HEK293 (cell line): ENCODE measurements at regions not wholly inside any gene's neighbourhood (a gene's known extent, or its start where the extent isn't known, plus 50 kb on each side); places are given as distances from the start of the nearest gene placed in this dataset.
A peak's percentile ranks its signal among the peaks of the same experiment; 100 is the strongest.

Experiments
- CTCF ChIA-PET: fragments of 350-600 bp; formaldehyde crosslinking; extraction: SDS; loops from one replicate; lab custom pipeline; 2021; ENCODE audit warnings: antibody characterized with exemption; lab: Yijun Ruan, JAX
- POLR2A ChIA-PET: fragments of 300-600 bp; formaldehyde crosslinking; extraction: SDS; loops from one replicate; lab custom pipeline; 2020; ENCODE audit warnings: antibody characterized with exemption, inconsistent platforms; lab: Yijun Ruan, JAX
- H3K27ac ChIP-seq: fragments of 200-500 bp; sonication (Bioruptor generic); 2 replicates; pipeline ENCODE4 v1.5.1; 2014; ENCODE audit warnings: low read depth, low read length, control low read depth, inconsistent platforms; ENCODE audit errors: extremely low read depth
- H3K36me3 ChIP-seq, 2 experiments: fragments of 200-500 bp in 1 of 2; sonication (Bioruptor generic) in 1 of 2; 1 replicate in 1 of 2; 2 replicates in 1 of 2; pipeline ENCODE4 v1.5.1; 2014 to 2017; ENCODE audit warnings: inconsistent platforms in 2 of 2, low read length in 2 of 2; ENCODE audit not compliant: control insufficient read depth in 2 of 2, insufficient read depth in 1 of 2
- H3K4me1 ChIP-seq: fragments of 200-500 bp; sonication (Bioruptor generic); 2 replicates; pipeline ENCODE4 v1.5.1; 2014; ENCODE audit warnings: mild to moderate bottlenecking, low read length, inconsistent platforms; ENCODE audit not compliant: control insufficient read depth, insufficient read depth
- H3K4me3 ChIP-seq: 2 replicates; pipeline ENCODE4 v1.5.1; 2011; ENCODE audit warnings: low read depth, mild to moderate bottlenecking, control low read depth, low read length, moderate library complexity
- H3K9me3 ChIP-seq: fragments of 200-500 bp; sonication (Bioruptor generic); 2 replicates; pipeline ENCODE4 v1.5.1; 2014; ENCODE audit warnings: low read depth, low read length, inconsistent platforms; ENCODE audit not compliant: control insufficient read depth, insufficient read depth
- BCL11A ChIP-seq: fragments of 450-650 bp; formaldehyde crosslinking; IDR thresholded peaks from 2 replicates; pipeline ENCODE4 v1.5.1; 2016; ENCODE audit warnings: low read depth, missing biosample characterization, missing genetic modification characterization
- GLIS1 ChIP-seq: fragments of 450-650 bp; formaldehyde crosslinking; IDR thresholded peaks from 2 replicates; pipeline ENCODE4 v1.5.1; 2016; ENCODE audit warnings: missing biosample characterization, missing genetic modification characterization
- HOXC10 ChIP-seq: sonication (generic); formaldehyde crosslinking; IDR thresholded peaks from 2 replicates; pipeline ENCODE4 v1.8.1; 2023; ENCODE audit warnings: mild to moderate bottlenecking, missing genetic modification reagents
- KLF7 ChIP-seq: fragments of 450-650 bp; formaldehyde crosslinking; IDR thresholded peaks from 2 replicates; pipeline ENCODE4 v1.5.1; 2016; ENCODE audit warnings: missing biosample characterization, missing genetic modification characterization, borderline replicate concordance
- MEIS1 ChIP-seq: sonication (generic); formaldehyde crosslinking; IDR thresholded peaks from 2 replicates; pipeline ENCODE4 v1.8.1; 2022; ENCODE audit warnings: missing genetic modification reagents, mild to moderate bottlenecking, borderline replicate concordance
- OSR2 ChIP-seq: fragments of 450-650 bp; formaldehyde crosslinking; IDR thresholded peaks from 2 replicates; pipeline ENCODE4 v1.5.1; 2016; ENCODE audit warnings: missing biosample characterization, missing genetic modification characterization
- REPIN1 ChIP-seq: fragments of 450-650 bp; formaldehyde crosslinking; IDR thresholded peaks from 2 replicates; pipeline ENCODE4 v1.5.1; 2017; ENCODE audit warnings: missing biosample characterization, missing genetic modification characterization, low read depth
- SETDB1 ChIP-seq: IDR thresholded peaks from one replicate; pipeline ENCODE4 v1.6.1; 2017; ENCODE audit warnings: mild to moderate bottlenecking, low read length, moderate library complexity, mixed read lengths; ENCODE audit not compliant: insufficient read length
- ZBTB1 ChIP-seq: fragments of 450-650 bp; formaldehyde crosslinking; IDR thresholded peaks from 2 replicates; pipeline ENCODE4 v1.5.1; 2016; ENCODE audit warnings: missing biosample characterization, missing genetic modification characterization
- ZBTB8A ChIP-seq: fragments of 450-650 bp; formaldehyde crosslinking; IDR thresholded peaks from 2 replicates; pipeline ENCODE4 v1.5.1; 2016; ENCODE audit warnings: missing biosample characterization, missing genetic modification characterization
- ZNF155 ChIP-seq: fragments of 450-650 bp; formaldehyde crosslinking; IDR thresholded peaks from 2 replicates; pipeline ENCODE4 v1.5.1; 2016; ENCODE audit warnings: missing biosample characterization, missing genetic modification characterization
- ZNF302 ChIP-seq: fragments of 450-650 bp; formaldehyde crosslinking; IDR thresholded peaks from 2 replicates; pipeline ENCODE4 v1.5.1; 2016; ENCODE audit warnings: missing biosample characterization, missing genetic modification characterization, low read depth
- ZNF423 ChIP-seq: fragments of 450-650 bp; formaldehyde crosslinking; IDR thresholded peaks from 2 replicates; pipeline ENCODE4 v1.5.1; 2016; ENCODE audit warnings: missing biosample characterization, missing genetic modification characterization
- ZNF426 ChIP-seq: fragments of 450-650 bp; formaldehyde crosslinking; IDR thresholded peaks from 2 replicates; pipeline ENCODE4 v1.5.1; 2017; ENCODE audit warnings: missing biosample characterization, missing genetic modification characterization, mild to moderate bottlenecking, inconsistent platforms, moderate library complexity
- ZNF501 ChIP-seq: fragments of 450-650 bp; formaldehyde crosslinking; IDR thresholded peaks from 2 replicates; pipeline ENCODE4 v1.5.1; 2016; ENCODE audit warnings: missing biosample characterization, missing genetic modification characterization
- ZNF514 ChIP-seq: fragments of 450-650 bp; formaldehyde crosslinking; IDR thresholded peaks from 2 replicates; pipeline ENCODE4 v1.5.1; 2016; ENCODE audit warnings: missing biosample characterization, missing genetic modification characterization
- ZNF530 ChIP-seq: fragments of 450-650 bp; formaldehyde crosslinking; IDR thresholded peaks from 2 replicates; pipeline ENCODE4 v1.5.1; 2016; ENCODE audit warnings: low read depth, missing biosample characterization, missing genetic modification characterization
- ZNF555 ChIP-seq: fragments of 450-650 bp; formaldehyde crosslinking; conservative IDR thresholded peaks from 2 replicates; pipeline ENCODE4 v1.5.1; 2017; ENCODE audit warnings: missing biosample characterization, mild to moderate bottlenecking, missing genetic modification characterization, inconsistent platforms
- ZNF560 ChIP-seq: fragments of 450-650 bp; formaldehyde crosslinking; IDR thresholded peaks from 2 replicates; pipeline ENCODE4 v1.5.1; 2017; ENCODE audit warnings: missing biosample characterization, missing genetic modification characterization, borderline replicate concordance
- ZNF571 ChIP-seq: fragments of 450-650 bp; formaldehyde crosslinking; IDR thresholded peaks from 2 replicates; pipeline ENCODE4 v1.5.0; 2017; ENCODE audit warnings: missing biosample characterization, missing genetic modification characterization
- ZNF600 ChIP-seq: fragments of 450-650 bp; formaldehyde crosslinking; IDR thresholded peaks from 2 replicates; pipeline ENCODE4 v1.5.1; 2016; ENCODE audit warnings: missing biosample characterization, missing genetic modification characterization
- ZNF610 ChIP-seq: fragments of 450-650 bp; formaldehyde crosslinking; IDR thresholded peaks from 2 replicates; pipeline ENCODE4 v1.5.1; 2016; ENCODE audit warnings: missing biosample characterization, missing genetic modification characterization, borderline replicate concordance
- ZNF670 ChIP-seq: fragments of 450-650 bp; formaldehyde crosslinking; IDR thresholded peaks from 2 replicates; pipeline ENCODE4 v1.5.1; 2016; ENCODE audit warnings: missing biosample characterization, missing genetic modification characterization, low read depth
- ZNF677 ChIP-seq: fragments of 450-650 bp; IDR thresholded peaks from 2 replicates; pipeline ENCODE4 v1.5.0; 2018; ENCODE audit warnings: missing biosample characterization, mild to moderate bottlenecking, missing genetic modification characterization, moderate library complexity
- ZNF791 ChIP-seq: fragments of 450-650 bp; formaldehyde crosslinking; IDR thresholded peaks from 2 replicates; pipeline ENCODE4 v1.5.1; 2016; ENCODE audit warnings: missing biosample characterization, missing genetic modification characterization
- ZNF830 ChIP-seq: fragments of 450-650 bp; IDR thresholded peaks from 2 replicates; pipeline ENCODE4 v1.5.0; 2018; ENCODE audit warnings: missing biosample characterization, missing genetic modification characterization, low read depth, mild to moderate bottlenecking, moderate library complexity
- TF ChIP-seq, protein P1 (sequence below): fragments of 450-650 bp; formaldehyde crosslinking; IDR thresholded peaks from 2 replicates; pipeline ENCODE4 v1.5.1; 2016; ENCODE audit warnings: missing biosample characterization, missing genetic modification characterization, borderline replicate concordance
- TF ChIP-seq, protein P2 (sequence below): fragments of 450-650 bp; formaldehyde crosslinking; IDR thresholded peaks from 2 replicates; pipeline ENCODE4 v1.5.1; 2016; ENCODE audit warnings: missing biosample characterization, missing genetic modification characterization
- TF ChIP-seq, protein P3 (sequence below): IDR thresholded peaks from 2 replicates; pipeline ENCODE4 v1.6.1; 2011; ENCODE audit warnings: mild to moderate bottlenecking, low read depth, low read length, borderline replicate concordance
- TF ChIP-seq, protein P4 (sequence below): fragments of 450-650 bp; formaldehyde crosslinking; IDR thresholded peaks from 2 replicates; pipeline ENCODE4 v1.5.1; 2017; ENCODE audit warnings: missing biosample characterization, mild to moderate bottlenecking, missing genetic modification characterization, moderate library complexity

DNA sequence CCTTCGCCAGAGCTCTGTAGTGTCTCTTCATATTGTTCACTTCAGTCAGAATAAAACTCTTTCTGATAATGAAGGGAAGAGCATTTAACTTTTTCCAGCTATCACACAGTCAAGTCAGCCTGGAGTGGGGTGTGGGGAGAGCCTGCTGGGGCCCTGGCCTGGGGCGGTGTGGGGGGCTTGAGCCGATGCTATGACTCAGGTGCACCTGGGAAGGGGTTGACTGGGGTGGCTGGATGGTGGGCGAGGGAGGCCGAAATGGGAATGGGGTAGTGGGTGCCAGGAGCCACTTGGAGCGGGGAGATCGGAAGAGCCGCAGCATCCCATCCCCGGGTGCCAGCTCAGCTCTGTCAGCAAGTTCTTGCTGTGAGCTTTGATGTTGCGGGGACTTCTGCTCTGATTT lies 100.9 kb downstream of the NXPE2 start (continued):
- TF ChIP-seq ZNF610 (tag by site-specific recombination) (no peak), KLF7 (tag by site-specific recombination) (no peak), ZNF670 (tag by site-specific recombination) (no peak)
- TF ChIP-seq, protein P1, sequence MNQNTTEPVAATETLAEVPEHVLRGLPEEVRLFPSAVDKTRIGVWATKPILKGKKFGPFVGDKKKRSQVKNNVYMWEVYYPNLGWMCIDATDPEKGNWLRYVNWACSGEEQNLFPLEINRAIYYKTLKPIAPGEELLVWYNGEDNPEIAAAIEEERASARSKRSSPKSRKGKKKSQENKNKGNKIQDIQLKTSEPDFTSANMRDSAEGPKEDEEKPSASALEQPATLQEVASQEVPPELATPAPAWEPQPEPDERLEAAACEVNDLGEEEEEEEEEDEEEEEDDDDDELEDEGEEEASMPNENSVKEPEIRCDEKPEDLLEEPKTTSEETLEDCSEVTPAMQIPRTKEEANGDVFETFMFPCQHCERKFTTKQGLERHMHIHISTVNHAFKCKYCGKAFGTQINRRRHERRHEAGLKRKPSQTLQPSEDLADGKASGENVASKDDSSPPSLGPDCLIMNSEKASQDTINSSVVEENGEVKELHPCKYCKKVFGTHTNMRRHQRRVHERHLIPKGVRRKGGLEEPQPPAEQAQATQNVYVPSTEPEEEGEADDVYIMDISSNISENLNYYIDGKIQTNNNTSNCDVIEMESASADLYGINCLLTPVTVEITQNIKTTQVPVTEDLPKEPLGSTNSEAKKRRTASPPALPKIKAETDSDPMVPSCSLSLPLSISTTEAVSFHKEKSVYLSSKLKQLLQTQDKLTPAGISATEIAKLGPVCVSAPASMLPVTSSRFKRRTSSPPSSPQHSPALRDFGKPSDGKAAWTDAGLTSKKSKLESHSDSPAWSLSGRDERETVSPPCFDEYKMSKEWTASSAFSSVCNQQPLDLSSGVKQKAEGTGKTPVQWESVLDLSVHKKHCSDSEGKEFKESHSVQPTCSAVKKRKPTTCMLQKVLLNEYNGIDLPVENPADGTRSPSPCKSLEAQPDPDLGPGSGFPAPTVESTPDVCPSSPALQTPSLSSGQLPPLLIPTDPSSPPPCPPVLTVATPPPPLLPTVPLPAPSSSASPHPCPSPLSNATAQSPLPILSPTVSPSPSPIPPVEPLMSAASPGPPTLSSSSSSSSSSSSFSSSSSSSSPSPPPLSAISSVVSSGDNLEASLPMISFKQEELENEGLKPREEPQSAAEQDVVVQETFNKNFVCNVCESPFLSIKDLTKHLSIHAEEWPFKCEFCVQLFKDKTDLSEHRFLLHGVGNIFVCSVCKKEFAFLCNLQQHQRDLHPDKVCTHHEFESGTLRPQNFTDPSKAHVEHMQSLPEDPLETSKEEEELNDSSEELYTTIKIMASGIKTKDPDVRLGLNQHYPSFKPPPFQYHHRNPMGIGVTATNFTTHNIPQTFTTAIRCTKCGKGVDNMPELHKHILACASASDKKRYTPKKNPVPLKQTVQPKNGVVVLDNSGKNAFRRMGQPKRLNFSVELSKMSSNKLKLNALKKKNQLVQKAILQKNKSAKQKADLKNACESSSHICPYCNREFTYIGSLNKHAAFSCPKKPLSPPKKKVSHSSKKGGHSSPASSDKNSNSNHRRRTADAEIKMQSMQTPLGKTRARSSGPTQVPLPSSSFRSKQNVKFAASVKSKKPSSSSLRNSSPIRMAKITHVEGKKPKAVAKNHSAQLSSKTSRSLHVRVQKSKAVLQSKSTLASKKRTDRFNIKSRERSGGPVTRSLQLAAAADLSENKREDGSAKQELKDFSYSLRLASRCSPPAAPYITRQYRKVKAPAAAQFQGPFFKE (tag by site-specific recombination) = no peak

DNA sequence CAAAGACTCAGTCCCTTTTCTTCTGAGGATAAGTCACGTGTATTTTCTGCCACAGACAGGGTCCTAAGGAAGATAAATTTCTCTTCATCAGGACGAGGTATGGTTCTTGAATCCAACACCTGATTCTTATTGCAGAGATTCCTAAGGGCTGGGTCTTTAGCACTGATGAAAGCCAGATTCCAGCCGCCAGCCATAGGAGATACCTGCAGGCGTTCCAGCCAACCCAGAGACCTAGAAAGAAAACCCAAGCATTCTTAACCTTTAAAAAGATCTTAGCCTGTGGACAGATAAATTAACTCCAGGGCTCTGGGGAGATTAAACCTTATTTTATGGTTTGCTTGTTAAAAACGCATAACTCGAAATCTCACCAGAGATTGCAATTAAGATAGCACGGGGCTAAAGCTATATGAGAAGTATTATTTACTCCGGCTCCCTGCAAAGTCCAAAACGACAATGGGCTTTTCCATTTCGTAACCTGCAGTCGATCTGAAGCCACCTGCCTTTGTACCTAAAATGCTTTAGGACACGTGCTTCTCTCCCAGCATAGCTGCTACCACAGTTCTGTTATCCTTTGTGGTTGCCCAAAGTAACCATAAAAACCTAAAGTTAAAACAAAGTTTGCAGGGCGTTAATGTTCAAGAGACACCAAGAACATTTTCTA lies 104.5 kb downstream of the NXPE2 start:
- CTCF ChIA-PET = interaction anchor here (0.8 to 2.4 kb wide), 2 partner anchors 8 to 396 kb away, joined by 3 to 11 read pairs; no protein-coding TSS in a partner anchor
- H3K9me3 ChIP-seq = no peaks in the 10 kb centered on the region
- no peaks in the 10 kb centered on the region for H3K36me3 ChIP-seq
- 0 out of 2 replicates have a peak overlapping the region, but pooled peaks have one; percentile 11 for H3K27ac ChIP-seq
- POLR2A ChIA-PET = no interaction called here
- no peak overlapping the region for H3K4me3 ChIP-seq
- no peaks in the 10 kb centered on the region for H3K4me1 ChIP-seq
- TF ChIP-seq ZNF600 (tag by site-specific recombination) = no peak
- no peak for TF ChIP-seq HOXC10 (CRISPR knock-in tag)
- TF ChIP-seq ZBTB1 (tag by site-specific recombination) = no peak
- TF ChIP-seq ZNF830 = no peak
- no peak for TF ChIP-seq ZNF426
- no peak for TF ChIP-seq ZNF514
- TF ChIP-seq ZNF791 (tag by site-specific recombination) = no peak
- TF ChIP-seq, protein P2, sequence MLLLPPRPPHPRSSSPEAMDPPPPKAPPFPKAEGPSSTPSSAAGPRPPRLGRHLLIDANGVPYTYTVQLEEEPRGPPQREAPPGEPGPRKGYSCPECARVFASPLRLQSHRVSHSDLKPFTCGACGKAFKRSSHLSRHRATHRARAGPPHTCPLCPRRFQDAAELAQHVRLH (tag by site-specific recombination) = no peak
- TF ChIP-seq MEIS1 = no peak
- no peak for TF ChIP-seq ZNF555
- TF ChIP-seq ZNF423 (tag by site-specific recombination) = no peak
- TF ChIP-seq OSR2 (tag by site-specific recombination) = peak; percentile 80
- no peak for TF ChIP-seq ZNF571 (tag by site-specific recombination)
- TF ChIP-seq ZNF530 (tag by site-specific recombination) = no peak
- TF ChIP-seq, protein P3, sequence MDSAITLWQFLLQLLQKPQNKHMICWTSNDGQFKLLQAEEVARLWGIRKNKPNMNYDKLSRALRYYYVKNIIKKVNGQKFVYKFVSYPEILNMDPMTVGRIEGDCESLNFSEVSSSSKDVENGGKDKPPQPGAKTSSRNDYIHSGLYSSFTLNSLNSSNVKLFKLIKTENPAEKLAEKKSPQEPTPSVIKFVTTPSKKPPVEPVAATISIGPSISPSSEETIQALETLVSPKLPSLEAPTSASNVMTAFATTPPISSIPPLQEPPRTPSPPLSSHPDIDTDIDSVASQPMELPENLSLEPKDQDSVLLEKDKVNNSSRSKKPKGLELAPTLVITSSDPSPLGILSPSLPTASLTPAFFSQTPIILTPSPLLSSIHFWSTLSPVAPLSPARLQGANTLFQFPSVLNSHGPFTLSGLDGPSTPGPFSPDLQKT = no peak
- no peak for TF ChIP-seq ZNF560 (tag by site-specific recombination)
- TF ChIP-seq, protein P4, sequence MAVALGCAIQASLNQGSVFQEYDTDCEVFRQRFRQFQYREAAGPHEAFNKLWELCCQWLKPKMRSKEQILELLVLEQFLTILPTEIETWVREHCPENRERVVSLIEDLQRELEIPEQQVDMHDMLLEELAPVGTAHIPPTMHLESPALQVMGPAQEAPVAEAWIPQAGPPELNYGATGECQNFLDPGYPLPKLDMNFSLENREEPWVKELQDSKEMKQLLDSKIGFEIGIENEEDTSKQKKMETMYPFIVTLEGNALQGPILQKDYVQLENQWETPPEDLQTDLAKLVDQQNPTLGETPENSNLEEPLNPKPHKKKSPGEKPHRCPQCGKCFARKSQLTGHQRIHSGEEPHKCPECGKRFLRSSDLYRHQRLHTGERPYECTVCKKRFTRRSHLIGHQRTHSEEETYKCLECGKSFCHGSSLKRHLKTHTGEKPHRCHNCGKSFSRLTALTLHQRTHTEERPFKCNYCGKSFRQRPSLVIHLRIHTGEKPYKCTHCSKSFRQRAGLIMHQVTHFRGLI (tag by site-specific recombination) = no peak
- TF ChIP-seq ZNF302 (tag by site-specific recombination) = no peak
- TF ChIP-seq REPIN1 (tag by site-specific recombination) = no peak
- no peak for TF ChIP-seq SETDB1
- no peak for TF ChIP-seq ZNF155 (tag by site-specific recombination)
- no peak for TF ChIP-seq BCL11A (tag by site-specific recombination)
- TF ChIP-seq ZNF501 (tag by site-specific recombination) = no peak
- TF ChIP-seq ZBTB8A (tag by site-specific recombination) = peak; percentile 28; the same call in 1 of the 2 replicates
- TF ChIP-seq GLIS1 (tag by site-specific recombination) = peak; percentile 68
- TF ChIP-seq ZNF677 (tag by site-specific recombination) = no peak
